ENCODE measurements at regions not wholly inside any gene's neighbourhood (a gene's known extent, or its start where the extent isn't known, plus 50 kb on each side); places are given as distances from the start of the nearest gene placed in this dataset.

DNA sequence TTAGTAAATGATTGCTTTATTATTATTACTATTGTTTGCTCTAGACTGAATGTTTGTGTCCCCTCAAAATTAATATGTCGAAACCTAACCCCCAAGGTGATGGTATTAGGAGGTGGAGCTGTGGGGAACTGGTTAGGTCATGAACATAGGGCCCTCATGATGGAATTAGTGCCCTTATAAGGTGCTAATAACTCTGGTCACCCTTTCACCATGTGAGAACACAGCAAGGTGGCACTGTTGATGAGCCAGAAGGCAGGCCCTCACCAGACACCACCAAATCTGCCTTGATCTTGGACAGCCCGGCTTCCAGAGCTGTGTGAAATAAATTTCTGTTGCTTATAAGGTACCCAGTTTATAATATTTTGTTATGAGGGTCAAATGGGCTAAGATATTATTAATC lies 95.8 kb downstream of the BDNF start:
- no peak for DNase-seq (ENCODE audit: low read depth in 2 of 2)

- DNase-seq (ENCODE audit: low read depth in 2 of 2), result no peak
These were observed 96.8 kb downstream of the BDNF start for GRCh38 chr11:27603376-27603990.

GRCh38 chr11:27600656-27601055 lies 94.1 kb upstream of the LIN7C start:
- no peak for DNase-seq (ENCODE audit: low read depth in 2 of 2)

- no peak for DNase-seq (ENCODE audit: low read depth in 2 of 2)
These were observed 92.6 kb upstream of the LIN7C start for GRCh38 chr11:27599217-27599616.

- no peak for DNase-seq (ENCODE audit: low read depth in 2 of 2)
These were observed 90.2 kb upstream of the LIN7C start for GRCh38 chr11:27596802-27597201.

GRCh38 chr11:27596388-27596787 lies 89.8 kb upstream of the LIN7C start:
- no peak for DNase-seq (ENCODE audit: low read depth in 2 of 2)

DNA sequence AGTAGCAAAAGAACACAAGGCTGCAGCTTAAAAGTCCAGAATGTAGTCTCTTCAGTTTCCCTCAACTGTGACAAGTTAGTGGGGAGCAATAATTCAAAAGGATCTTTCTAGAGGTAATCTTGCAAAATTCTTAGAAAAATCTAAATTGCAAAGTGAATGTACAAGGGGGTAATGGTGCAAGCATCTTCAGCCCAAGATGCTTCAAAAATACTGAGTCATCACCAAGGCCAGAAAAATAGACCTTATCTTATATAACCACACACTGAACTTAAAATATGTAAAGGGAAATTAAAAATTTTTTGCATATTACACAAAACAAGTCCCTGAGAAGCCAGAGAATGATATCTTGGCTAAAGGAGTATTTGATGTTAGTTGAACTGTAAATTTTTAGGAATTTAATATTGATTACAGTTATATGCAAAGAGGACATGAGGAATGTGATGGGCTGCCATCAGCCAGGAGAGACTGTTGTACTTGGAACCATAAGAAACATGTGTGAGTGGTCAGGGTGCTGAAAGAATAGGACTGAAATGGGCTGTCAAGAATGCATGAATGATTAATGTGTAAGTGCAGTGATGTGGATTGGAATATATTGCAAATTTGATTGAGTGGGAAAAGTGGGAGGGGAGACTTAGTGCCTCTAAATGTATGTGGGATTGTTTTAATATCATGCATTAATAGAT lies 85.7 kb upstream of the LIN7C start:
- DNase-seq (ENCODE audit: low read depth in 2 of 2), result peak; percentile 16 to 32

GRCh38 chr11:27582621-27583020 lies 76.1 kb upstream of the LIN7C start:
- DNase-seq (ENCODE audit: low read depth in 2 of 2), result no peak

DNA sequence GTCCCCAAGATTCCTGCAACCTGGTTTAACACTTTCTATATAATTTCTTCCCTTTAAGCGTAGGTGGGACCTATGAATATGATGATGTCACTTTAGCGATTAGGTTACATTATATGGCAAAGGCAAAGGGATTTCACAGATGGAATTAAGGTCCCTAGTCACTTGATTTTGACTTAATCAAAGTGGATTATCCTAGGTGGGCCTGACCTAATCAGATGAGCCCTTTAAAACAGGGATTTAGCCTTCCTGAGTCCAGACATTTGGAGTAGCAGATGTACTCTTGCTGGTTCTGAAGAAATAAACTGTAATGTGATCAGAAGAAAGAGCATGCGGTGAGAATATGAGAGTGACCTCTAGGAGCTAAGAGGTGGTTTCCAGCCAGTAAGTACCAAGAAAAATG lies 67.8 kb upstream of the LIN7C start:
- DNase-seq (ENCODE audit: low read depth in 2 of 2), result no peak

GRCh38 chr11:27573024-27573423 lies 66.5 kb upstream of the LIN7C start:
- DNase-seq (ENCODE audit: low read depth in 2 of 2), result no peak

DNA sequence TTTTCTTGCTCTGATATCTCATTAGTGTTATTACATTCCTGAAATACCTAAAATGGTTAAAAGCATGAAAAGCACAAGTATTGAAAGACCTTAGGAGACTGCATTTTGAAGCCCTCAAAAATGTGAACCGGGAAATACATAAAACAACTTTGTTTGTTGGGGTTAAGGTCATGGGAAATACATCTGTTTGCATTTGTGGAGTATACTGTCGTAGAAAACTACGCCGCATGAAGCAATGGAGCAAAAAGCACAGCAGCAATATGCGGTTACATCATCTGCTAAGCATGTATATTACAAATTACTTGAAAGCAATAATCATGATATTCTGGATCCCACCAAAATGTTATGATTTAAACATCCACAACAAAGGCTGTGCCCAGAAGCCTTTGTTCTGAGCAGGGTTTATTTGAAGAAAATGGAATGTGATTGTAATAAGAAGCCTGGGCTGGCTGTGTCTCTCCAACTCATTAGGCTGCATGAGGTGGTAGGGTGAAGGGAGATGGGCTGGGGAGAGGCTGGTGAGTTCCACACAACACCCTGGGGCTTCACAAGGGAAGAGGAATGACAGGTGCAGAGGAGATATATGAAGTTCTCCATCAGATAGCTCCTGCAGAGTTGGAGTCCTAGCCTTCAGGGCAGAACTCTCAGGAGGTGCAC lies 64.7 kb upstream of the LIN7C start:
- DNase-seq (ENCODE audit: low read depth in 2 of 2), result peak; percentile 51 to 54

DNA sequence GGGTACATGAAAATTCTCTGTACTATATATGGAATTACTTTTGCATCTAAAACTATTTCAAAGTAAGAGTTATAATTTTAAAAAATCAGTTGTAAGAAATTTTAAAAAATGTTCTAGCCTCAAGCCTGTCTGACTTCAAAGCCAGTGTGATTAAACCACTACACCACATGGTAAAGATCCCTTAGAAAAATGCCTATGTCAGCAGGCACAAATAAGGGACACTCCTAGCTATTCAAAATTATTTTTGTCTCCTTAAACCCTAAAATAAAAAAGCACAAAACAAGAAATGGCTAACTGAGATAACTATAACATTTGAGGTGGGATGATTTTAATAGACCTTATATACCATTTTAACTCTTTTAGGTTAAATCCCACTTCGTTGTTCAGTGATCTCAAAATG lies 64.0 kb upstream of the LIN7C start:
- DNase-seq (ENCODE audit: low read depth in 2 of 2), result no peak

- DNase-seq (ENCODE audit: low read depth in 2 of 2), result no peak
These were observed 57.1 kb upstream of the LIN7C start for GRCh38 chr11:27563641-27564040.

DNA sequence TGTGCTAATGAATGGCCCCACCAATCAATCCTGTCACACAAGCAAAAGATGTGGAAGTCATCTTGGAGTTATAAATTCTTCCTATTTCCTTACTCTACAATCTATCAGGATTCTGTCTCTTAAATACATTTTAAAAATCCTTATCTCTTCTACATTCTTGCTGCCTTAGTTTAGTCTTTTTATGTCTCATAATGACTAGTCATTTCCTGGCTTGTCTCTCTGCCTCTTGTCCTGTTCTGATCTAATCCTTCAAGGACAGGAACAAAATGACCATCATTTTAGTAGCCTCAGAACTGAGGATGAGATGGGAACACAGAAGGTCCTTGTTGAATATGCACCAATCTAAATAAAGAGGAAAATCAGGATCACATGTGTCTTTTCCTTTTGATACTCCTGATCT lies 56.6 kb upstream of the LIN7C start:
- DNase-seq (ENCODE audit: low read depth in 2 of 2), result no peak

DNA sequence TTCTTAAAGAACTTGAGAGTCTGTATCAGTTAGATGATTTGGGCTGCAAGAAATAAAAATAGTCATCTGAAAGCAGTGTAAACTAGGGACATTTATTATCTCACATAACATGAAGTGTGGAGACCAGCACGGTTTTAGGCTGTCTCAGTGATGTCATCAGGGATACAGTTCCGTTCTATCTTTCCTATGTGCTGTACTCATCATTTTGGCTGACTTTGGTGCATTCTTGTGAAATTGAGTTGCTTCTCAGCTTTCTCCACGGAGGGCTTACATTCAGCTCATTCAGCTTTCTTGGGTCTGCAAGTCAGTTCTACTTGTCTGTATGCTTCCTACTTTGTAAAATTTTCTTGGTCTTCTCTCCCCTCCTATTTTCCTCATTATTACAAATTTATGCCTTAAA lies 51.8 kb upstream of the LIN7C start:
- DNase-seq (ENCODE audit: low read depth in 2 of 2), result no peak

GRCh38 chr11:27557226-27557625 lies 50.7 kb upstream of the LIN7C start:
- DNase-seq (ENCODE audit: low read depth in 2 of 2), result peak in 1 of 2 experiments; percentile 21
